Astrocyte (in vitro differentiated cells and primary cell): ENCODE measurements at regions not wholly inside any gene's neighbourhood (a gene's known extent, or its start where the extent isn't known, plus 50 kb on each side); places are given as distances from the start of the nearest gene placed in this dataset.

Experiments used
- EZH2 ChIP-seq: IDR thresholded peaks from 2 replicates; pipeline ENCODE4 v1.6.1; 2012; ENCODE audit warnings: mild to moderate bottlenecking, low read length, inconsistent platforms; ENCODE audit not compliant: insufficient read depth
- TF ChIP-seq, protein P1 (sequence below): IDR thresholded peaks from 2 replicates; pipeline ENCODE4 v1.5.1; 2011; ENCODE audit warnings: low read depth, mild to moderate bottlenecking, inconsistent platforms, low read length, moderate library complexity; ENCODE audit not compliant: insufficient read depth

DNA sequence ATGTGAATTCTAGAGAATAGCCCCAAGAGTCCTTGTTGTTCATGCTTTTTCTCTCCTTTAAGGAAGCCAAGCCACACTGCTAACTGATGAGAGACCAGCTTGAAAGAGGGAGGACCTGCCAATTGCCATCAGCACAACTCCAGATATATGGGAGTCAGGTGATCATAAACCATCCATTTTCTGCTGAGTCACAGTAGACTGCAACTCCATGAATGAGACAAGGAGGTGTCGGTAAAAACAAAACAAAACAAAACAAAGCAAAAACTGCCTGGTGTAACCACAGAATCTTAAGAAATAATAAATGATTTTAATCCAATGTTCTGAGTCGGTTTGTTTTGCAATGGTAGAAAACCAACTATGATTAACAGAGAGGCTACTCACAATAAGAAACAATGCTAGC lies 837.3 kb downstream of the PCDH7 start:
- TF ChIP-seq, protein P1, sequence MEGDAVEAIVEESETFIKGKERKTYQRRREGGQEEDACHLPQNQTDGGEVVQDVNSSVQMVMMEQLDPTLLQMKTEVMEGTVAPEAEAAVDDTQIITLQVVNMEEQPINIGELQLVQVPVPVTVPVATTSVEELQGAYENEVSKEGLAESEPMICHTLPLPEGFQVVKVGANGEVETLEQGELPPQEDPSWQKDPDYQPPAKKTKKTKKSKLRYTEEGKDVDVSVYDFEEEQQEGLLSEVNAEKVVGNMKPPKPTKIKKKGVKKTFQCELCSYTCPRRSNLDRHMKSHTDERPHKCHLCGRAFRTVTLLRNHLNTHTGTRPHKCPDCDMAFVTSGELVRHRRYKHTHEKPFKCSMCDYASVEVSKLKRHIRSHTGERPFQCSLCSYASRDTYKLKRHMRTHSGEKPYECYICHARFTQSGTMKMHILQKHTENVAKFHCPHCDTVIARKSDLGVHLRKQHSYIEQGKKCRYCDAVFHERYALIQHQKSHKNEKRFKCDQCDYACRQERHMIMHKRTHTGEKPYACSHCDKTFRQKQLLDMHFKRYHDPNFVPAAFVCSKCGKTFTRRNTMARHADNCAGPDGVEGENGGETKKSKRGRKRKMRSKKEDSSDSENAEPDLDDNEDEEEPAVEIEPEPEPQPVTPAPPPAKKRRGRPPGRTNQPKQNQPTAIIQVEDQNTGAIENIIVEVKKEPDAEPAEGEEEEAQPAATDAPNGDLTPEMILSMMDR, result no peak
- TF ChIP-seq EZH2, result no peak
